Activated CD8-positive, alpha-beta T cell treated with anti-CD3 and anti-CD28 coated beads for 36 hours (primary cell): ENCODE measurements at regions not wholly inside any gene's neighbourhood (a gene's known extent, or its start where the extent isn't known, plus 50 kb on each side); places are given as distances from the start of the nearest gene placed in this dataset.
"Not testable (repeated sequence)": the region's sequence is repeated elsewhere in the genome, so short reads cannot be mapped to it uniquely, and the experiment has no call there.

Source experiments
- ATAC-seq: fragments of 200-7000 bp; cut with Tn5 transposase; one replicate; pipeline ENCODE4 v1.10.0; 2021; ENCODE audit warnings: mild to moderate bottlenecking, moderate library complexity
- CTCF ChIA-PET: fragments of 350-600 bp; sonication (Branson Sonifier 250); formaldehyde crosslinking; loops from one replicate; lab custom pipeline; 2021; ENCODE audit warnings: antibody characterized with exemption; lab: Charles Lee
- POLR2A ChIA-PET: fragments of 350-600 bp; sonication (Branson Sonifier 250); formaldehyde crosslinking; loops from one replicate; lab custom pipeline; 2021; ENCODE audit warnings: antibody characterized with exemption; lab: Charles Lee
- DNase-seq: peaks from one replicate; pipeline ENCODE4 v3.0.0-alpha.2; 2020
- H3K27ac Mint-ChIP-seq: one replicate; pipeline ENCODE4 v1.8.0; 2021; ENCODE audit warnings: mild to moderate bottlenecking, mixed read lengths
- H3K27me3 Mint-ChIP-seq: one replicate; pipeline ENCODE4 v1.8.0; 2021; ENCODE audit warnings: mixed read lengths
- H3K36me3 Mint-ChIP-seq: one replicate; pipeline ENCODE4 v1.8.0; 2021; ENCODE audit warnings: low read depth, mixed read lengths
- H3K4me1 Mint-ChIP-seq: one replicate; pipeline ENCODE4 v1.8.0; 2021; ENCODE audit warnings: low read depth, mixed read lengths
- H3K4me3 Mint-ChIP-seq: one replicate; pipeline ENCODE4 v1.8.0; 2021; ENCODE audit warnings: mild to moderate bottlenecking, moderate library complexity, mixed read lengths
- H3K9me3 Mint-ChIP-seq: one replicate; pipeline ENCODE4 v1.8.0; 2021; ENCODE audit warnings: mixed read lengths
- intact Hi-C: fragments of 100-400 bp; cut with micrococcal nuclease; formaldehyde crosslinking; loops from one replicate; pipeline ENCODE4 v1.10.0; 2022
- TF ChIP-seq, protein P1 (sequence below): fragments of 200-600 bp; IDR thresholded peaks from one replicate; pipeline ENCODE4 v1.8.0; 2022; ENCODE audit warnings: antibody characterized with exemption, mild to moderate bottlenecking

DNA sequence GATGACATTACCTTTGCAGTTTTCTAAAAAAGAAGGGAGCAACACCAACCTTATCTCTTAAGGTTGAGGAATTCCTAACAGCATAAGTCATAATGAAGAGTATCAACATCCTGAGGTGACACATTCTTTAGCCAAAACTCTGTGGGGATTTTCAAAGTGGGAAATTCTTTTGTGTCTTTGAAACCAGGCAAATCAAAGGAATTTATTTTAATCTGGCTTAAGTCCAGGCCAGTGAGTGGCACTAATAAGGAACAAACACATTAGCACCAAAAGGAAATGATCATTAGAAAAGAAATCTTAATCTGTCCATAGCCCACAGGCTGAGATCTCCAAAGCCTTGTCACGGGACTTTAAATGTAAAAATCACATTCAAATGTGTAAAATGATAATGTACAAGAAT, 110.1 kb downstream of the LARP7 start:
- intact Hi-C loops, result no loop called here
- Mint-ChIP-seq H3K27ac (no peak overlapping the region), H3K4me1 (no peaks in the 10 kb centered on the region), H3K36me3 (no peaks in the 10 kb centered on the region), H3K4me3 (no peak overlapping the region), H3K27me3 (peaks cover 12% of the 10 kb centered on the region), H3K9me3 (no peaks in the 10 kb centered on the region)
- ATAC-seq (no peak), DNase-seq (no peak)
- TF ChIP-seq, protein P1, sequence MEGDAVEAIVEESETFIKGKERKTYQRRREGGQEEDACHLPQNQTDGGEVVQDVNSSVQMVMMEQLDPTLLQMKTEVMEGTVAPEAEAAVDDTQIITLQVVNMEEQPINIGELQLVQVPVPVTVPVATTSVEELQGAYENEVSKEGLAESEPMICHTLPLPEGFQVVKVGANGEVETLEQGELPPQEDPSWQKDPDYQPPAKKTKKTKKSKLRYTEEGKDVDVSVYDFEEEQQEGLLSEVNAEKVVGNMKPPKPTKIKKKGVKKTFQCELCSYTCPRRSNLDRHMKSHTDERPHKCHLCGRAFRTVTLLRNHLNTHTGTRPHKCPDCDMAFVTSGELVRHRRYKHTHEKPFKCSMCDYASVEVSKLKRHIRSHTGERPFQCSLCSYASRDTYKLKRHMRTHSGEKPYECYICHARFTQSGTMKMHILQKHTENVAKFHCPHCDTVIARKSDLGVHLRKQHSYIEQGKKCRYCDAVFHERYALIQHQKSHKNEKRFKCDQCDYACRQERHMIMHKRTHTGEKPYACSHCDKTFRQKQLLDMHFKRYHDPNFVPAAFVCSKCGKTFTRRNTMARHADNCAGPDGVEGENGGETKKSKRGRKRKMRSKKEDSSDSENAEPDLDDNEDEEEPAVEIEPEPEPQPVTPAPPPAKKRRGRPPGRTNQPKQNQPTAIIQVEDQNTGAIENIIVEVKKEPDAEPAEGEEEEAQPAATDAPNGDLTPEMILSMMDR, result no peak
- POLR2A ChIA-PET, result no interaction called here
- CTCF ChIA-PET, result interaction anchor here (2.2 kb wide), 1 partner anchor 16 kb away, joined by 6 read pairs; no protein-coding TSS in a partner anchor

GRCh38 chr4:112748352-112748878, 111.5 kb downstream of the LARP7 start:
- TF ChIP-seq, protein P1, result no peak
- peaks cover 16% of the 10 kb centered on the region for H3K27me3 Mint-ChIP-seq
- H3K27ac Mint-ChIP-seq, result no peak overlapping the region
- ATAC-seq (no peak), DNase-seq (no peak)
- no peaks in the 10 kb centered on the region for H3K9me3 Mint-ChIP-seq
- no peaks in the 10 kb centered on the region for H3K36me3 Mint-ChIP-seq
- POLR2A ChIA-PET, result no interaction called here
- H3K4me1 Mint-ChIP-seq, result no peaks in the 10 kb centered on the region
- H3K4me3 Mint-ChIP-seq, result no peak overlapping the region
- intact Hi-C loops, result no loop called here
- CTCF ChIA-PET, result interaction anchor here (0.8 to 5.2 kb wide), 3 partner anchors 12 to 17 kb away, joined by 4 to 31 read pairs (median 6); no protein-coding TSS in a partner anchor

- ChIA-PET POLR2A (interaction anchor here (0.6 kb wide), 1 partner anchor 9 kb away, joined by 3 read pairs; no protein-coding TSS in a partner anchor), CTCF (interaction anchor here (5.2 kb wide), 1 partner anchor 15 kb away, joined by 31 read pairs; no protein-coding TSS in a partner anchor)
- peaks cover 15% of the 10 kb centered on the region for H3K27me3 Mint-ChIP-seq
- intact Hi-C loops, result loop anchor here (10.0 kb wide), 1 partner anchor 416 kb away; no protein-coding TSS in a partner anchor
- H3K9me3 Mint-ChIP-seq, H3K27ac Mint-ChIP-seq, H3K4me1 Mint-ChIP-seq, DNase-seq, H3K4me3 Mint-ChIP-seq, ATAC-seq, H3K36me3 Mint-ChIP-seq: not testable (repeated sequence)
Measured at GRCh38 chr4:112750749-112751148, 113.8 kb downstream of the LARP7 start.

GRCh38 chr4:112751447-112751846, 114.5 kb downstream of the LARP7 start:
- ATAC-seq (no peak), DNase-seq (no peak)
- no peaks in the 10 kb centered on the region for H3K36me3 Mint-ChIP-seq
- no peaks in the 10 kb centered on the region for H3K9me3 Mint-ChIP-seq
- H3K27ac Mint-ChIP-seq, result no peak overlapping the region
- CTCF ChIA-PET, result interaction anchor here (0.8 to 5.2 kb wide), 2 partner anchors 11 to 14 kb away, joined by 4 to 31 read pairs; no protein-coding TSS in a partner anchor
- POLR2A ChIA-PET, result interaction anchor here (0.6 kb wide), 1 partner anchor 8 kb away, joined by 3 read pairs; no protein-coding TSS in a partner anchor
- H3K4me1 Mint-ChIP-seq, result no peaks in the 10 kb centered on the region
- intact Hi-C loops, result loop anchor here (10.0 kb wide), 1 partner anchor 417 kb away; no protein-coding TSS in a partner anchor
- H3K4me3 Mint-ChIP-seq, result no peak overlapping the region
- peaks cover 11% of the 10 kb centered on the region for H3K27me3 Mint-ChIP-seq
- TF ChIP-seq, protein P1, result no peak

GRCh38 chr4:112752061-112752460, 115.1 kb downstream of the LARP7 start:
- Mint-ChIP-seq H3K4me1 (no peaks in the 10 kb centered on the region), H3K27ac (no peak overlapping the region), H3K36me3 (no peaks in the 10 kb centered on the region), H3K27me3 (peaks cover 11% of the 10 kb centered on the region), H3K9me3 (no peaks in the 10 kb centered on the region), H3K4me3 (no peak overlapping the region)
- DNase-seq, result no peak
- ChIA-PET CTCF (interaction anchor here (0.8 to 5.2 kb wide), 2 partner anchors 10 to 13 kb away, joined by 4 to 31 read pairs; no protein-coding TSS in a partner anchor), POLR2A (no interaction called here)
- ATAC-seq, result no peak
- intact Hi-C loops, result loop anchor here (10.0 kb wide), 1 partner anchor 417 kb away; no protein-coding TSS in a partner anchor
- TF ChIP-seq, protein P1, result no peak
